ENCODE measurements at regions not wholly inside any gene's neighbourhood (a gene's known extent, or its start where the extent isn't known, plus 50 kb on each side); places are given as distances from the start of the nearest gene placed in this dataset.

DNA sequence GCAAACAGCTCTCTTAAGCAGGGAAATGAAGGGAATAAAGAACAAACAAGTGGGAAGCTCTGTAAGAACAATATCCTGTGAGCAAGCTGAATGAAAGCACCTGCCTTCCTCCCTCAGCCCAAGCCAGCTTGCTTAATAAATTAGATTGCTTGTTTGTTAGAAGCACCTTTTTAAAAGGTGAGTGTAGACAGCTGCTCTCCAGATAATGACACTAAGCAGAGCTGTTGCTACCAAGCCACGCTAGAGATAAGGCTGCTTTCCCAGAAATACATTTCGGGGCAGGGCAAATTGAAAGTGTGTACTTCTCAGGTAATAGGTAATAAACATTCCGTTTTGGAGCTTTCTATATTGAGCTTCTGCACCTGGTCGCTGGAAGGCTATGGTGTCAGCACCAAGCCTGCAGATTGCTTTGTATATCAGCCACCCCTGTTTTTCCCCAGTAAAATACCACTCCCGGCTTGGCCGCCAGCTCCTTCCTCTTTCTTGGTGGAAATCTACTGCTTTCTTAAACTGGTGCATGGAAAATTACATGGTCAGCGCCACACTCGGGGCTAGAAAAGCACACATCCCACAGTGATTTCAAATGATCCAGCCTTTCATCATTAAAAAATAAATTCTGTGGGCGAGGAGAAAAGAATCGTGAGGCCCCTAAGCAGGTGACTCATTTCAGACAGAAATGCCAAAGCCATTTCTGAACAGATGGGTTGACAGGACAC is 151.3 kb downstream of the ETS2 start:
- DNase-seq (ENCODE audit: low read depth), result no peak

DNA sequence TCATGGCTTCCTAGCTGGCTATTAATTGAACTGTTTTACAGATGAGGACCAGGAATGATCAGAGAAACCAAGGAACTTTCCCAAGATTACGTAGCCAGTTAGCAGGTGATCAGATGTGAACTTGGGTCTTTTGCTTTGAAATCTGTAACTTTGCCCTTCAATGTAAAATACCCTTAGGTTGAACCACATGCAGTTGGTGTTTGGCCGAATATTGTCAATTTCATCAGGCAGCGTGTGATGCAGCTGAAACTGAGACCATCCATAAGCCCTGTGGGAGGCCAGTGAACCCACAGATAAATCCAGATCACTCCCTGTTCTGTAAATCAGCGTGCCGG is 150.8 kb downstream of the ETS2 start:
- no peak for DNase-seq (ENCODE audit: low read depth)

DNA sequence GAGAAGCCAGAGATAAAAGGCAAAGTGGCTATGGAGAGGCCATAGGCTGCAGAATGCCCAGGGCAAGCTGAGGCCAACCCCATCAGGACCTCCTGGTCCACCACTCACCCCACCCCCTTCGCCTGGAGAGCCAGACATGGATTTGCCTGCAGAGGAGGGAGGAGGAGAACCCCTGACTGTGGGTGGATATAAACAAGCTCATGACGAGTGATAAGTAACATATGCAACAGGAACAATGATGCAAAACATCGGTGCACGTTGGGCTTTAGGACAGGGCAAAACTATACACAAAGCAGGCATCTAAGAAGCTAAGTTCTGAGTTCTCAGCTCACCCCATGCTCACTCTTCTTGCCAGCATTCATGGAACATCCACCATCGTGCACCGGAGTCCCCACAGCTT is 150.3 kb downstream of the ETS2 start:
- DNase-seq (ENCODE audit: low read depth), result no peak

DNA sequence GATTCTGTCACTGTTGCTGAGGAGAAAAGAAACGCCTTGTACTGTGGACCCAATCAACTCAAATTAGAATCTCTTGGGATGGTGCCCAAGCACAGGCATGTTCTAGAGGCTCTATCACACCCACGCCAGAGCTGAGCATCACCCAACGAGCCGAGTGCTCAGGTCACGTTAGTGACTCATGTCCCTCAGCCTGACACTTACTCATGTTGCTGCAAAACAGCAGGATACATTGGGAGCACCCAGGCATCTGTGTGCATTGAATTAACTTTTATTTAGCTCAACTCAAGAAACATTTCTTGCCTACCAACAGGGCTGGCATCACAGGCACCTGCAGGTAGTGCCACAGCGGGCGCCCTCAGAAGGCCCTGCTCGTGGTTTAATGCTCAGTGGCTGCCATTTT is 149.8 kb downstream of the ETS2 start:
- DNase-seq (ENCODE audit: low read depth), result no peak

DNA sequence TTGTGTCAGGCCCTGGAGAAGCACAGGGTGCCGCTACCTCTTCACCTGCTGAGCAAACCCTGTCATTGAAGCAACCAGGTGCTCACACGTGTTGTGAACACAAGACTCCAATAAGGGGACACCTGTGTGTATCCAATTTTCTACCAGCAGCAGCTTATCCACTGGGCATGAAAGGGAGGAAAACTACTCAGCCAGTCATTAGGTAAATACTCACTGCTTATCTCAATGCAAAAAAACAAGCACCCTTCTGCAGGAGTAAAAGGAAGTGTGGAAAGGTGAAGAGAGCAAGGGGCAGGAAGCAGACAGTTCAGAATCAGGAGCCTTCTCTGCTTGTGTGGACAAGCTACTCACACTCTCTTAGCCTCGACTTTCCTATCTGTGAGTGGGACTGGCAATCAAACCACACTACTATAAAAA is 148.9 kb downstream of the ETS2 start:
- DNase-seq (ENCODE audit: low read depth), result no peak

DNA sequence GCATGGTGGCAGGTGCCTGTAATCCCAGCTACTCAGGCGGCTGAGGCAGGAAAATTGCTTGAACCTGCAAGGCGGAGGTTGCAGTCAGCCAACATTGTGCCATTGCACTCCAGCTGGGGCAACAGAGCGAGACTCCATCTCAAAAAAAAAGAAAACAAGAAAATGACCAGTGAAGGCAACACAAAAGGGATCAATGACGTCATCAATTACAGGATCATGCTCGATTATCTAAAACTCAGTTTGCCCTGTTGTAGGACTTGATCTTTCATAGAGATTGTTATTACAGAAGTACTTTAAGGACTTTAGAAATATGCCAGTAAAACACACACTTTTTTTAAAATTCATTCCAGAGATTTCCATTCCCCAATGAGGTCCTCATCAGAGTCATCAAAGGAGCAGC is 147.8 kb downstream of the ETS2 start:
- no peak for DNase-seq (ENCODE audit: low read depth)

DNA sequence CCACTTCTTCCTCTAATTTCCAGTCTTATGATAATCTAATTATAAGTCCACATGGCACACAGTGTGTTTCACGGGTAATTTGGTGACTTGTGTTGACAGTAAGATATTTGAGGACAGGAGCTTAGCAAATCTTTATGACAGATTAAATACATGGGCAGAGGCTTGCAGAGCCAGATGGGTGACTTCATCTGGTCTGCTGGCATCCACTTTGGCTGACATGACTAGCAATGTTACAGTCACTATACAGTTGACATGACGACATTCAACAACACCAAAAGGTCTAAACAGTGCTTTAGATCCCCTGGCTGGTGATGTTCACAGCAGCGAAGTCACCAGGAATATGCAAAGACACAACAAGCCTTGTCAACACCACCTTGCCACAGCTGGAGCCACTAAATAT is 147.2 kb downstream of the ETS2 start:
- DNase-seq (ENCODE audit: low read depth), result no peak

DNA sequence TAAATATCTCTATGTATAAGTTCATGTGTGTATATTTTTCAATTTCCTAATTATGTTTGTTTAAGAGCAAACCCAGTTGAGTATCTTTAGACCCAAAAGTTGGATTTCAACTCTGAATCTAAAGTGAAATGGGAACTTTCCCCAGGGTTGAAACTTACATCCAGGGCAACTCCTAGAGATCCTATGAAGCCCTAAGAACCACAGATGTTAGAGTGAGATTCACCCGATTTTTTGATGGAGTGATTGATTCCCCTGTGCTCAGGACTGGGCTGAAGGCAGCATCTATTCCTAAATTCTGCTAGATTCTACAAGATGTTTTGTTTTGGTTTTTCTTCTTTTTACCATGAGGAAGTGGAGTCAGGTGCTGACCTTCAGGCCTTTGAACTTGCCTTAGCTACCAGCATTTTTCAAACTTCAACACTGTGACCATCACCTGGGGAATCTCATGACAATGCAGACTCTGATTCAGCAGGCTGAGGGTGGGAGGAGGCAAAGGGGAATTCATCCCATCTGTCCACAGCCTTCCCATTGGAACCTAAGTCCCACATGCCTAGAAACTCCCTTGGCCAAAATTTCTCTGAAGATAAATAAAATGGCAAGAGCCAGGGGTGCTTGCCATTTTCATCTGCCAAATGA is 145.5 kb downstream of the ETS2 start:
- no peak for DNase-seq (ENCODE audit: low read depth)

DNA sequence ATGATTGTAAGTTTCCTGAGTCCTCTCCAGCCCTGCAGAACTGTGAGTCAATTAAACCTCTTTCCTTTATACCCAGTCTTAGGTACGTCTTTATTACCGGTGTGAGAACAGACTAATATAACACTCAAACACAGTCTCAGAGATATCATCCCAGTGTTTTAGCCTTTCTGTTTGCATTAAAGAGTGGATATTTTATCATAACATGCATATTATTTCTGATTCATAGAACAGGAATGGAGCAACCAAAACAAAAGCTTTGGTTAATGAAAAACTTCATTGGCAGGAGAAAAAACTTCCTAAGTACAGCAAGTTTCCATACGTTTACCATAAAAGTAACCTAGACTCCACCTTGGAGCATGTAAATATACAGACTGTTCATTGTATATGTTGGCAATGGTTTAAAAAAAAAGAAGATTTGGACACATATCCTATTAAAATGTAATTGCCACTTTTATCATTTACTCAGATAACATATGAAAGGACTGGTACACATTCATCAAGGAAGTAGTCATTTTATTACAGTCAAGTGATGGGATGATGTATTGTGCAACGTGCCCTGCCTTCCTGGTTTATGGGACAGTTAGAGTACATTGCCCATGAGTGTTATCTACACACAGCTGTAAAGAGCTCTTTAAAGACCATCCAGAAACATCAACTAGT is 144.8 kb downstream of the ETS2 start:
- DNase-seq (ENCODE audit: low read depth), result no peak

DNA sequence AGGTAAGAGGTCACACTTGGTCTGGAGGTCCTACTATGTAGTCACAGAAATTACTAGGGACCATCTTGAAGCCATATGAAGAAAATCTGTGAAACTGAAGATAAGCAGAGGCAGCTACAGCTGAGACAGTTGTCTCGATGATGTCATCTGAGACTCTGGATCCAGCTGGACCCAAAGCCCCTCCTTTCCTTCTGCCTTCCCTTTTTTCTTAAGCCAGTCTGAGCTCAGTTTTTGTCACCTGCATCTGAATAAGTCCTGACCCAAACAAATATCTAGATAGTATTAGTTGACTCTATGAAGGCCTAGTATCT is 143.3 kb downstream of the ETS2 start:
- DNase-seq (ENCODE audit: low read depth), result no peak

DNA sequence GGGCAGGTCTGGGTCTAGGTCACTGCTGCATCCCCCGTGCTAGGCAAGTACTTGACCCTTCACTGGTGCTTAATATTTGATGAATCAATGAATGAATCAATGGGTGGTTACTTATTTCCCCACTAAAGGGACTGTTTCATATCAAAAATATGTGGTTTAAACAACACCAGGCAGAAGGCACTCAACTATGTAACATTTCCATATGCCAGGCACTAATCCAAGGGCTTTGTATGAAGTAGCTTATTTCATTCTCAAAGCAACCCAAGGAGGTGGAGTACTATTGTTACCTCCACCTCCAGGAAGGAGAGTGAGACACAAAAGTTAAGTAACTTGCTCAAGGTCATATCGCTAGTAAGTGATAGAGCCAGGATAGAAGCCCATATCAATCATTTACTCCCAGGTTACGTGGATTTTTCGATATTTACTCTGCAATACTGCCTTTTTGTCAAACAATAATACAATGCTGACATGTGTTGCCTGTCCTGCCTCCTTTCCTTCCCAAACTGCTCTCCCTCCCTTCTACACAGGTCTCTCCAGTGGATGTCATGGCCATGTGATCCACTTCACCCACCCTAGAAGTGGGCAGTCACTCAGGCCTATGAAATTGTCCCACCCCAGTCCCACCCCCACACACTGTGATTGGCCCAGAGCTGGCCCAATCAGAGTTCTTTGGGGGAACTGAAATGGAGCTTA is 142.8 kb downstream of the ETS2 start:
- no peak for DNase-seq (ENCODE audit: low read depth)

DNA sequence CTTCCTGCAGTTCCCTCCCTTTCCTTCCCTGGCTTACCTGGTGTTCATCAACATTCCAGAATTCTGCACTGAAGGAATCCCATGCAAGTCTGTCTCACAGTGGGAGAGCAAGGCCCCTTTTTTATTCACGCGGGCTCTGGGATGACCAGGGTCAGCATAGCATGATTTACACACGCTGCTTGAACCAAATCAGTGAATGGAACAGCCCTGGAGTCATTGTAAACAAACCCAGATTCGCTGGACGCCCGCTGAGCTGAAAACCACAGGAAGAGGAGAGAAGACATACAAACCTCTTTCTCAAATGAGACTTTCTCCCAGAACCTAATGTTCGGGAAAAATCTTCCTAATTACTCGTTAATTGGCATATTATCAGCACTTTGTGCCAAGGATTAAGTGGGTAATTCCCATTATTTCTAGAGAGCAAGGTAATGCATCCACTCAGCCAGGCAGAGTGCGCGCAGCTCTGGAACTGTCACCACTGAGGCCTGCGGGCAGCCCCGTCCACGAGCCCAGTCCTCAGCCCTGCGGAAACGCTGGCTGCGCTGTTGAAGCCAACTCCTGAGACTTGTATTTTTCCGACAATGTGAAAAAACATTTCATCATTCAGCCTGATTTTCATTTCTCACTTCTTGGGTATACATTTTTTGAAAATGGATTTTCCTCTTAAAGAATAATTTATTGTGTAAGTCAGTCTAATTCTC is 140.0 kb downstream of the ETS2 start:
- no peak for DNase-seq (ENCODE audit: low read depth)

DNA sequence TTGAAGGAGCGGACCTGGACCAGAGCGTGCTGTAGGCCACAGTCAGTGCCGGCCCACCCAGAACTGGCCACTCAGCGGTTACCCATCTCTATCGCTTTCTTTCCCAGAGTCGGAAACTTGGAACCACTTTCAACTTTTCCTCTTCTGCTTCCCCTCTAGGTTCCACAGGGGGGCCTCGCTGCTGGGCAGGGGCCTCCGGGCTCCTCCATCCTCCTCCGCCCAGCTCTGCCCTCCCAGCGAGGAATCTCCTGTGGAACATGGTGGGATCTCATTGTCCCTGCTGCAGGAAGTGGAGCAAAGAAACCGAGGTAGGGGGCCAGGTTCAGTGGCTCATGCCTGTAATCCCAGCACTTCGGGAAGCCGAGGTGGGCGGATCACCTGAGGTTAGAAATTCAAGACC is 139.2 kb downstream of the ETS2 start:
- no peak for DNase-seq (ENCODE audit: low read depth)

DNA sequence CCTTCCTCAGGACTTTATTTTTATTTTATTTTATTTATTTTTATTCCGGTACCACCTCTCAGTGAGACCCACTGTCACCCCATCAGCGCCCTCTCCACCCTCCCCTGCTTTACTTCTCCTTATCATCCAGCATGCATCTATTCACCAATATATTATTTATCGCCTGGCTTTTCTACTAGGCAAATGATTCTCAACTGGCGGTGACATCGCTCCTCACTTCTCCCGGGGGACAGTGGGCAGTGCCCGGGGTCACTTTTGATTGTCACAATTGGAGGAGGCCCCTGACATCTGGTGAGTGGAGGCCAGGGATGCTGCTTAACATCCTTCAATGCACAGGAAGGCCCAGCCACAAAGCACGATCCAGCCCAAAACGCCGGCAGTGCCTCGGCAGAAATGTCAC is 138.7 kb downstream of the ETS2 start:
- no peak for DNase-seq (ENCODE audit: low read depth)

DNA sequence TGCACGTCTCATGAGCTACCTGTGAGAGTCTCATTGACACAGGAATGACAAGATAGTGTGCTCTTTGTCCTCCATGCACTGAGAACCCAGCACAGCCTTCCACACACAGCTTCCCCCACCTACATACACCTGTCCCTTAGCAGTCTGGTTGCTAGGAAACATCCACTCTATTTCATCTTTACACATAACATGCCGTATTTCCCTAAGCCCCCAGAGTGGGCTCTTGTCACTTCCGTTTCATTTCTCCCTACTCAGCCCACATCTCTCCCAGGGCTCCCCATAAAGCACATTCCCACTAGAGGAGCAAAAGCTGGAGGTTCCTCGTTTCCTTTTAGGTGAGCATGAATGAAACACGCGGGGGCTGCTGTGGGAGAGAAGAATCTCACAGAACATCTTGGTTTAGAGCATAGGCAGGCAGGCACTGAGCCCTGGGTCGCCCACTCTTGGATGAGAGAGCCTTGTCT is 137.1 kb downstream of the ETS2 start:
- DNase-seq (ENCODE audit: low read depth), result no peak

DNA sequence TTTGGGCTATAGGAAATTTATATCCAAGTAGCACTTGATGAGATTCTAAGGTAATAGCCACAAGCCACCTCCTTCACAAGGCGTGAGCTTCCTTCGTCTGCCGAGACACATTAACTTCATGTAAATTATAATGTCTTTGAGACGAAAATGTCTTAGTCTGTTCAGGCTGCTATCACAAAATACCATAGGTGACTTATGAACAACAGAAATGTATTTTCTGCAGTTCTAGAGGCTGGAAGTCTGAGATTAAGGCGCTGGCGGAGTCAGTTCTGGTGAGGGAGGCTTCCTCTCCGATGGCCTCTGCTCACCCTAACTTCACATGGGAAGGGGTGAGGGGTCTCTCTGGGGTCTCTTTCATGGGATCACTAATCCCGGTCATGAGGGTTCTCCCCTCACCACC is 133.0 kb downstream of the ETS2 start:
- no peak for DNase-seq (ENCODE audit: low read depth)

DNA sequence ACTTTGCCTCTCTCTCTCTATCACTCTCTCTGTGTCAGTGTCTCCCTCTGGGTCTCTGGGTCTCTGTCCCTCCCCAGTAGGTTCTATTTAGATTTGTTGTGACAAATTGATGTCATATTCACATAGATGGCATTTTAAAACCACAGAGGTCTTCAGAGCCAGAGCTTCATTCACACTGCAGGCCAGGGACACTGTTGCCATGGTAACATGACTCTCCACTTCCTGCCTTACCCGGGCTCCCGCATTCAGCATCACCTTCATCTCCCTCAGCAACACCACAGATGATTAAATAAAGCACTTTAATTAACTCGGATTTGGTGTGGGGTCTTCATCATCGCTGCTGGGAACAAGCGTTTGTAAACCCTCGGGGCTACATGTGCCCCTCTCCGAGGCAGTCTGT is 132.6 kb downstream of the ETS2 start:
- DNase-seq (ENCODE audit: low read depth), result no peak

DNA sequence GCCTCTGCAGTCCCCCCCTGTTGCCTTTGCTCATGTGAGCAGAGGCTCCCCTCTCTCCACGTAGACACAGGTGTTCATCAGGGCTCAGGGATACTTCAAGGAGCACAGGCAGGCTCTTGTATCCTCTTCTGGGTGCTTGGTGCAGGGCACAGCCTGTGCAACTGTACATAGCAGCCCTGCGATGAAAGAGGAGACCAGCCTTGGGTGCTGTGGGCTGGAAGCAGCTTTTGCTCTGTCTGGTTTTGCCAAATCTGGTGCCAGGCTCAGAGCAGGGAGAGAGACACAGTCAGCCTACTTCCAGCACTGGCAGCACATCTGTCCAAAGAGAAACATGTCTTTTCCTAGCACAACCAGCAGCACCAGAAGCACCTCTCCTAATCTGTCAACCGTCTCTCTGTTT is 132.1 kb downstream of the ETS2 start:
- DNase-seq (ENCODE audit: low read depth), result no peak

DNA sequence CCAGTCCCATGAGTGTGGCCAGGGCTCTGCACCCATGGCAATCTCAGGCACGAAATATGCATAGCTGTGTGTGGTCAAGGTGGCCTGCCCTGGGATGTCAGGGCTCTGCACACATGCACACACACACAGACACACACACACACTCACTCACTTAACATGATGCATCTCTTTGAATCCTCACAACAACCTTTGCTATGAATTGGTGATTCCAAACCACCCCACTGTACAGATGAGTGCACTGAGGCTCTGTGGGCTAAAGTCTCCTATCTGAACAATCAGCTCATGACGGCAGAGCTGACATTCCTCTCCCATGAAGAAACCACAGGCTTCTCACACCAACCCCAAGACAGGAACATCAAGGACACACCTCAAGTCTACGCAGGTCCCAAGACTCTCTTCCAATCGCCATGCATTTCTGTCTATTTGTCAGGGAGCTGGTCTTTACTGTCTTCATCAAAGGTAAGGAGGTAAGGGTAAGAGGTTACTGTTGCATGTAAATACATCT is 131.6 kb downstream of the ETS2 start:
- DNase-seq (ENCODE audit: low read depth), result no peak

DNA sequence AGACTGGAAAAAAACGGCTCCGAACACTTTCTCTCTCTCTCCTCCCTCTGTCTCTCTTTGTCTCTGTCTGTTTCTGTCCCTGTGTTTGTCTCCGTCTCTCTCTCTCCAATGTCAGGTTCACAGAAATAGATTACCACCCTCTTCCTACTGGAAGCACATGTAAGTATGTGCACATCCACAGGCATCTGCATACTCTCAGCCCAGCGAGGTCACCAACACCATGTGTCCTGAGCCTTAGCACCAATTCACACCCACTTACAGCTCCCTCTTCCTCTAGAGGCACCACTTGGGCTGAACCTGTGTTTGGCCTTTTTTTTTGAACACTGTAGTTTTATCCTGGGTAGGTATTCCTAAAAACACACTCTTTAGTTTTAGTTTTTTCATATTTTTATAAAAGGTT is 130.5 kb downstream of the ETS2 start:
- DNase-seq (ENCODE audit: low read depth), result no peak

DNA sequence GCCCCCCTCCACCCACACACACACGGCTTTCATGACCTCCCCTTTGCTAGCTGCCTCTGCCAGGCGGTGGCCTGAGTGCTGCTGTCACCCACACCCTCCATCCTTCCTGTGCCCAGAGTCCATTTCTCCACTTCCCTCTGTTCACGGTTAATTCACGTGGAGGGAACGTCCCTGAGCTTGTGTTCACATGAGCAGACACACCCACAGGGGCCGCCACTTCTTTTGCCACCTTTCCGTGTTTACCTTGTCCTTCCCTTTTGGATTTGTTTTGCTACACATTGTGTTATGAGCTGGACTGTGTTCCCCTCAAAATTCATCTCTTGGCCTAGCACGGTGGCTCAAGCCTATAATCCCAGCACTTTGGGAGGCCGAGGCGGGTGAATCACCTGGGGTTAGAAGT is 128.0 kb downstream of the ETS2 start:
- no peak for DNase-seq (ENCODE audit: low read depth)

DNA sequence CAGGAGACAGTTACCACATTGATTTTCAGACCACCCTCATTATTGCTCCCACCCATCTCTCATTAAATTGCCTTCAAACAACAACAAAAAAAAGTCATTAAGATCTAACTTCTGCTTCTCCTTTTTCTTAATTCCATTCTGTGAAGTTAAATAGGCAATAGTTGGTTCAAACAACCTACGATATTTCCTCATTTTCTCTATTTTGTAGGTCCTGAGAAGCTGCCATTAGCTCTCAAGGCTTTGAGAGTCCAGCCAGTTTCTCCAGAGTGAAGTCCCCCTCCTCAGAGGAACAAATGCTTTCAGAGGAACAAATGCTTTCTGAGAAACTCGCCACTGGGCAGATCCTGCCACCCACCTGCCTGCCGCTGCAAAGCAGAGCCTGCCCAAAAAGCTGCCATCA is 125.6 kb downstream of the ETS2 start:
- no peak for DNase-seq (ENCODE audit: low read depth)

All from stimulated activated CD4-positive, alpha-beta T cell treated with anti-CD3 and anti-CD28 coated beads, Interleukin-2, amount 100 ng/mL, for 4 hours (primary cell).